Activated naive CD4-positive, alpha-beta T cell treated with anti-CD3 and anti-CD28 coated beads, Interleukin-2, amount 50 U/mL, for 24 hours (primary cell): ENCODE measurements at regions not wholly inside any gene's neighbourhood (a gene's known extent, or its start where the extent isn't known, plus 50 kb on each side); places are given as distances from the start of the nearest gene placed in this dataset.

Experiments
- H3K27ac Mint-ChIP-seq: one replicate; pipeline ENCODE4 v1.8.0; 2021; ENCODE audit warnings: mild to moderate bottlenecking, mixed read lengths
- H3K27me3 Mint-ChIP-seq: one replicate; pipeline ENCODE4 v1.8.0; 2021; ENCODE audit warnings: mixed read lengths
- H3K36me3 Mint-ChIP-seq: one replicate; pipeline ENCODE4 v1.8.0; 2021; ENCODE audit warnings: mixed read lengths
- H3K4me1 Mint-ChIP-seq: one replicate; pipeline ENCODE4 v1.8.0; 2021; ENCODE audit warnings: mixed read lengths
- H3K4me3 Mint-ChIP-seq: one replicate; pipeline ENCODE4 v1.8.0; 2021; ENCODE audit warnings: mild to moderate bottlenecking, mixed read lengths
- H3K9me3 Mint-ChIP-seq: one replicate; pipeline ENCODE4 v1.8.0; 2021; ENCODE audit warnings: mixed read lengths

- Mint-ChIP-seq H3K4me1 (peaks cover 5% of the 10 kb centered on the region), H3K27me3 (no peaks in the 10 kb centered on the region), H3K27ac (no peak overlapping the region), H3K4me3 (no peak overlapping the region), H3K36me3 (no peaks in the 10 kb centered on the region), H3K9me3 (no peaks in the 10 kb centered on the region)
Observed at GRCh38 chr3:13132731-13133410, 59.6 kb upstream of the IQSEC1 start.

- H3K27me3 Mint-ChIP-seq = no peaks in the 10 kb centered on the region
- H3K4me3 Mint-ChIP-seq = no peak overlapping the region
- H3K9me3 Mint-ChIP-seq = no peaks in the 10 kb centered on the region
- H3K4me1 Mint-ChIP-seq = peaks cover 5% of the 10 kb centered on the region
- no peak overlapping the region for H3K27ac Mint-ChIP-seq
- no peaks in the 10 kb centered on the region for H3K36me3 Mint-ChIP-seq
Observed at GRCh38 chr3:13132281-13132680, 59.1 kb upstream of the IQSEC1 start.

GRCh38 chr3:13130464-13131193, 57.4 kb upstream of the IQSEC1 start:
- Mint-ChIP-seq H3K27me3 (no peaks in the 10 kb centered on the region), H3K4me3 (no peak overlapping the region), H3K36me3 (no peaks in the 10 kb centered on the region), H3K4me1 (peaks cover 5% of the 10 kb centered on the region), H3K9me3 (no peaks in the 10 kb centered on the region), H3K27ac (no peak overlapping the region)

GRCh38 chr3:13125092-13126015, 52.1 kb upstream of the IQSEC1 start:
- H3K27ac Mint-ChIP-seq = no peak overlapping the region

GRCh38 chr3:13124631-13125030, 51.4 kb upstream of the IQSEC1 start:
- H3K4me1 Mint-ChIP-seq = no peaks in the 10 kb centered on the region
- H3K27ac Mint-ChIP-seq = no peak overlapping the region

More at GRCh38 chr3:13125092-13126015, 52.1 kb upstream of the IQSEC1 start:
- H3K4me1 Mint-ChIP-seq = no peaks in the 10 kb centered on the region
- no peak overlapping the region for H3K4me3 Mint-ChIP-seq
- H3K27me3 Mint-ChIP-seq = no peaks in the 10 kb centered on the region
- no peaks in the 10 kb centered on the region for H3K9me3 Mint-ChIP-seq
- H3K36me3 Mint-ChIP-seq = no peaks in the 10 kb centered on the region

GRCh38 chr3:13123765-13124164, 50.5 kb upstream of the IQSEC1 start:
- no peaks in the 10 kb centered on the region for H3K36me3 Mint-ChIP-seq
- H3K4me1 Mint-ChIP-seq = no peaks in the 10 kb centered on the region
- no peaks in the 10 kb centered on the region for H3K9me3 Mint-ChIP-seq
- no peaks in the 10 kb centered on the region for H3K27me3 Mint-ChIP-seq
- no peak overlapping the region for H3K4me3 Mint-ChIP-seq
- no peak overlapping the region for H3K27ac Mint-ChIP-seq

More at GRCh38 chr3:13124631-13125030, 51.4 kb upstream of the IQSEC1 start:
- Mint-ChIP-seq H3K27me3 (no peaks in the 10 kb centered on the region), H3K4me3 (no peak overlapping the region), H3K36me3 (no peaks in the 10 kb centered on the region), H3K9me3 (no peaks in the 10 kb centered on the region)

- no peak overlapping the region for H3K4me3 Mint-ChIP-seq
- H3K9me3 Mint-ChIP-seq = no peaks in the 10 kb centered on the region
- H3K27me3 Mint-ChIP-seq = no peaks in the 10 kb centered on the region
- H3K36me3 Mint-ChIP-seq = no peaks in the 10 kb centered on the region
- no peaks in the 10 kb centered on the region for H3K4me1 Mint-ChIP-seq
- no peak overlapping the region for H3K27ac Mint-ChIP-seq
Observed at GRCh38 chr3:13123013-13123654, 49.9 kb upstream of the IQSEC1 start.
